ENCODE measurements at regions not wholly inside any gene's neighbourhood (a gene's known extent, or its start where the extent isn't known, plus 50 kb on each side); places are given as distances from the start of the nearest gene placed in this dataset.
"Not testable (repeated sequence)": the region's sequence is repeated elsewhere in the genome, so short reads cannot be mapped to it uniquely, and the experiment has no call there.

DNA sequence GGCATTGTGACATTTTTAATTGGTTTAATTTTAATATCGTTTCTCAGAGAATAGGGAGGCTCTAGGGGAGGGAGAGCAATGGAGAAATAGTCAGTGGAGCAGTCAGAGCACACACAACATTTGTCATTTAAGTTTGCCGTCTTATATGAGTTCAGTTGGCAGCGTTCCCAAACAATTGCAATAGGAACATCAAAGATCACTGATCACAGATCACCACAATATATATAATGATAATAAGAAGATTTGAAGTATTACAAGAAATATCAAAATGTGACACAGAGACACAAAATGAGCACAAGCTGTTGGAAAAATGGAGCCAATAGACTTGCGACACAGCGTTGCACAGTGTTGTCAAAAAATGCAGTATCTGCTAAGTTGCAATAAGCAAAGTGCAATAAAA lies 303.7 kb downstream of the CDH19 start:
- H3K4me1 ChIP-seq (ENCODE audit: control insufficient read depth, insufficient read depth, low read length): no peaks in the 10 kb centered on the region
- no peaks in the 10 kb centered on the region for H3K27me3 ChIP-seq (ENCODE audit: control insufficient read depth, insufficient read depth, low read length)
- no peak overlapping the region for H3K9ac ChIP-seq (ENCODE audit: low read depth, low read length)

DNA sequence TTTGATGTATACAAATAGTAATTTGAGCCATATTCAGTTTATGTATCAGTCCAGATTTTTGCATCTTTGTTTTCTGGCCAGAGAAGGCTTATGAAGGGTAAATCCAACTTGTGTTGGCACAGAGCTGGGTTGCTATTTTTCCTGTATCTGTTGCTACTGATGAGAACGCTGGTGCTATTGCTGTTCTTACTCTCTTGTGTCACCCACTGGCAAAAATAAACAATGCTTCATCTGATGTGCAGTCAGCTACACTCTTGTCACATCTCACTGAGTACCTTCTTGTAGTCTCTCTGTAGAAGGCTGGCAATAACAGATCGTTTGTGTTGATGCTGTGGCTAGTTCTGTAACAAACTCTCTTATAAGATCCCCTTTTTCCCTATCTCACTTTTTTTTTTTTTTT lies 323.4 kb downstream of the CDH19 start:
- Histone ChIP-seq H3K4me1 (ENCODE audit: control insufficient read depth, insufficient read depth, low read length) (no peaks in the 10 kb centered on the region), H3K4me3 (ENCODE audit: low read depth, low read length) (no peak overlapping the region), H3K27me3 (ENCODE audit: control insufficient read depth, insufficient read depth, low read length) (no peaks in the 10 kb centered on the region)

More for the DNA sequence above, 303.7 kb downstream of the CDH19 start:
- Histone ChIP-seq H3K4me3 (ENCODE audit: low read depth, low read length) (no peak overlapping the region), H3K9me3 (ENCODE audit: control insufficient read depth, insufficient read depth, low read length) (no peaks in the 10 kb centered on the region), H3K27ac (ENCODE audit: low read depth, low read length) (no peak overlapping the region), H3K36me3 (ENCODE audit: control insufficient read depth, insufficient read depth, low read length) (no peaks in the 10 kb centered on the region)

DNA sequence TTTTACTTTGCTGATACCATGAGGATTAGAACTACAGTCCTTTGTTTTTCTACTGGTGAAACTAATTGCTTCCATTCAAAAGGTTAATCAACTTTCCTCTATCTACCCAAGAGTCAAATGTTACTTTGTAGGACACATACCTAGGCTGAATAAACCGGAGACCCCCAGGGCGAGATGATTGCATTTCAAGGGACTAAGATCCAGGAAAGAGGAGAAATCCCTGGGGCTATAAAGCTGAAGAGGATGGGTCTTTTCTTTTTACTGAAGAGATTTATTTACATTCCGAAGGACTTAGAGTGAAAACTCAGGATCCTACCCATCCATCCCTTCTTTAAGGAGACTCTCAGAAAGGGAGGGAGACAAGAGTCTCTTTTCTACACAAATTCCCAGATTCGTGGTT lies 331.9 kb downstream of the CDH19 start:
- Histone ChIP-seq H3K4me1 (ENCODE audit: control insufficient read depth, insufficient read depth, low read length) (peaks cover 27% of the 10 kb centered on the region), H3K9ac (ENCODE audit: low read depth, low read length) (no peak overlapping the region), H3K9me3 (ENCODE audit: control insufficient read depth, insufficient read depth, low read length) (peaks cover 44% of the 10 kb centered on the region), H3K27ac (ENCODE audit: low read depth, low read length) (peak overlapping the region; percentile 91), H3K27me3 (ENCODE audit: control insufficient read depth, insufficient read depth, low read length) (no peaks in the 10 kb centered on the region), H3K36me3 (ENCODE audit: control insufficient read depth, insufficient read depth, low read length) (no peaks in the 10 kb centered on the region), H3K4me3 (ENCODE audit: low read depth, low read length) (peak overlapping the region; percentile 45)

More for the DNA sequence above, 323.4 kb downstream of the CDH19 start:
- H3K36me3 ChIP-seq (ENCODE audit: control insufficient read depth, insufficient read depth, low read length): no peaks in the 10 kb centered on the region
- H3K27ac ChIP-seq (ENCODE audit: low read depth, low read length): no peak overlapping the region
- H3K9ac ChIP-seq (ENCODE audit: low read depth, low read length): no peak overlapping the region
- peaks cover 8% of the 10 kb centered on the region for H3K9me3 ChIP-seq (ENCODE audit: control insufficient read depth, insufficient read depth, low read length)

DNA sequence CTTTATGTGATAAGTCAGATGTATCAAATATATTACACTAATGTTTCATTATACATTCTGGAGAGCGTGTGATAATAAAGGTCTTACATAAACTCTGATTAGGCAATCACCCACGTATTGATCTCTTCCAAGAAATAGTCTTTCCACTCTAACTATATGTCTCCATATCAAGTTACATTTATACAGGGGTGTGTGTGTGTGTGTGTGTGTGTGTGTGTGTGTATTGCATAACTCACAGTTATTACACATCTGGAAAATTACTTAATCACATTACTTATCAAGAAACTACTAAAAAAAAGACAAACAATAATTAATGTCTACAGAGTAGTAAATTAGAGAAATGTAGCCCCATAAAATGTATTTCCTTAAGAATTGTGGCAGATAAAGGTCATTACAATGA lies 339.8 kb downstream of the CDH19 start:
- Histone ChIP-seq H3K4me1 (ENCODE audit: control insufficient read depth, insufficient read depth, low read length) (no peaks in the 10 kb centered on the region), H3K27me3 (ENCODE audit: control insufficient read depth, insufficient read depth, low read length) (no peaks in the 10 kb centered on the region), H3K36me3 (ENCODE audit: control insufficient read depth, insufficient read depth, low read length) (no peaks in the 10 kb centered on the region), H3K4me3 (ENCODE audit: low read depth, low read length) (no peak overlapping the region), H3K9me3 (ENCODE audit: control insufficient read depth, insufficient read depth, low read length) (peaks cover 14% of the 10 kb centered on the region), H3K9ac (ENCODE audit: low read depth, low read length) (no peak overlapping the region), H3K27ac (ENCODE audit: low read depth, low read length) (no peak overlapping the region)

DNA sequence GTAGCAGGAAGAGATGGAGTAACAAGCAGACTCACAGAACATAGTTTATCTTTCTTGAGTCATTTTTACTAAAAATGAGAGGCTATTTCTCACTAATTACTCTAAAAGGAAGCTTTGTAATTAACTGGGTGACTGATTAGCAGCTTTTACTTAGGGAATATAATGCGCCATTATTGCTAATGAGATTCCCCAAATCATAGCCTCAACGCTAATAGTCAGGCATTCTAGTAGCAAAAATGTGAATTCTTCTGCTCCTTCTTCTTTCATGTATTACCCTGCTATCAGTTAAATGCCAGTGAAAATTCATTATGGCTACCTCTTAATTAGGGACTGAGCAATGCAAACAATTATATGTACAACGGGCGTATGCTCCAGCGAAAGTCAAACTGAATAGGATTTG lies 349.8 kb downstream of the CDH19 start:
- H3K4me3 ChIP-seq (ENCODE audit: low read depth, low read length): no peak overlapping the region
- no peak overlapping the region for H3K27ac ChIP-seq (ENCODE audit: low read depth, low read length)
- H3K4me1 ChIP-seq (ENCODE audit: control insufficient read depth, insufficient read depth, low read length): no peaks in the 10 kb centered on the region
- H3K36me3 ChIP-seq (ENCODE audit: control insufficient read depth, insufficient read depth, low read length): no peaks in the 10 kb centered on the region
- no peak overlapping the region for H3K9ac ChIP-seq (ENCODE audit: low read depth, low read length)
- H3K27me3 ChIP-seq (ENCODE audit: control insufficient read depth, insufficient read depth, low read length): no peaks in the 10 kb centered on the region
- no peaks in the 10 kb centered on the region for H3K9me3 ChIP-seq (ENCODE audit: control insufficient read depth, insufficient read depth, low read length)

DNA sequence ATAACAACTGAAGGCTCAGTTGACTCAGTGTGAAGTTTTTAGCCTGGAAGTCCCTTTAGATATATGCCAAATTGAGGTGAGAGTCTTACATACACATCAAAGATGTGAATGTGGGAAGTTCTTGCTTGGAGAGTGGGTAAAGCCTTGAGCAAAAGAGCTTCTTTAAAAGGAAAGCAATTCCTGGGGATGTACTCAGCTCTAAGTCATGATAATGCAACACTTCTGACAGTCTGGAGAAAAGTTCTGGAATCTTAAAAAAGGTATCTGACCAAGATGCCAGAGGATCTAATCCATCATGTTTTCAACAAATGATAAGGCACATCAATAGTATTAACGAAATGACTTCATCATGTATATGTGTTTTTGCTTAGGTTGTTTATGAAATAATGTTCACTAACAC lies 351.2 kb downstream of the CDH19 start:
- Histone ChIP-seq H3K27ac (ENCODE audit: low read depth, low read length) (no peak overlapping the region), H3K9ac (ENCODE audit: low read depth, low read length) (no peak overlapping the region), H3K36me3 (ENCODE audit: control insufficient read depth, insufficient read depth, low read length) (no peaks in the 10 kb centered on the region), H3K9me3 (ENCODE audit: control insufficient read depth, insufficient read depth, low read length) (no peaks in the 10 kb centered on the region), H3K4me1 (ENCODE audit: control insufficient read depth, insufficient read depth, low read length) (no peaks in the 10 kb centered on the region), H3K27me3 (ENCODE audit: control insufficient read depth, insufficient read depth, low read length) (no peaks in the 10 kb centered on the region), H3K4me3 (ENCODE audit: low read depth, low read length) (no peak overlapping the region)

DNA sequence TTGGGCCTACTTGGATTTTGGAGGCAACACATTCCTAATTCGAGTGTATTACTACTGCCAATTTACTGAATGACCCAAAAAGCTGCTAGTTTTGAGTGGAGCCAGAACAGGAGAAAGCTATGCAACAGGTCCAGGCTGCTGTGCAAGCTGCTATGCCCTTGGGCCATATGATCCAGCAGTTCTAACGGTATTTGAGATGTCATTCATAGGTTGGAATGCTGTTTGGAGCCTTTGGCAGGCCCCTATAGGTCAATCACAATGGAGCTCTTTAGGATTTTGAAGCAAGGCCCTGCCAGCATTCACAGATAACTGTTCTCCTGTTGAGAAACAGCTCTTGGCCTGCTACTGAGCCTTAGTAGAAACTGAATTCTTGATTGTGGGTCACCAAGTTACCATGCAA lies 368.7 kb downstream of the CDH19 start:
- Histone ChIP-seq H3K27me3 (ENCODE audit: control insufficient read depth, insufficient read depth, low read length) (no peaks in the 10 kb centered on the region), H3K36me3 (ENCODE audit: control insufficient read depth, insufficient read depth, low read length) (no peaks in the 10 kb centered on the region), H3K9me3 (ENCODE audit: control insufficient read depth, insufficient read depth, low read length) (no peaks in the 10 kb centered on the region), H3K27ac (ENCODE audit: low read depth, low read length) (no peak overlapping the region), H3K4me1 (ENCODE audit: control insufficient read depth, insufficient read depth, low read length) (no peaks in the 10 kb centered on the region), H3K9ac (ENCODE audit: low read depth, low read length) (no peak overlapping the region), H3K4me3 (ENCODE audit: low read depth, low read length) (no peak overlapping the region)

DNA sequence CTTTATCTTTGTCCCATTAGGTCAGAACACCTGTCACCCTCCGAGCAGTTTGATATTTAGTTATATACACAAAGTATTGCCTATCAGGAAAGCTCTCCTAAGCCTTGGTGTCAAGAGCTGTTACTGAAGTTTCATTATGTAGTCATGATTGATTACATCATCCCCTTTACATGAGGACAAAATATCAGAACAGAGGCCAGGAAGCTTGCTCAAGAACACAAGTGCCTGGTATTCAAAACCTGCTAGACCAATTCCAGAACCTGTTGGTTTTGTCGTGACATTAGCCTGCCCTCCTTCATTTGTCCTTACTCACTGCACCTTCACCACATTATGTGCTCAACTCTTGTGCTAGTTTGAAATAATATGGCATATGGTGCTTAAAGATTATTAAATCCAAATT lies 377.1 kb downstream of the CDH19 start:
- Histone ChIP-seq H3K9ac (ENCODE audit: low read depth, low read length) (no peak overlapping the region), H3K27ac (ENCODE audit: low read depth, low read length) (no peak overlapping the region), H3K4me1 (ENCODE audit: control insufficient read depth, insufficient read depth, low read length) (no peaks in the 10 kb centered on the region), H3K36me3 (ENCODE audit: control insufficient read depth, insufficient read depth, low read length) (no peaks in the 10 kb centered on the region), H3K9me3 (ENCODE audit: control insufficient read depth, insufficient read depth, low read length) (no peaks in the 10 kb centered on the region), H3K4me3 (ENCODE audit: low read depth, low read length) (no peak overlapping the region), H3K27me3 (ENCODE audit: control insufficient read depth, insufficient read depth, low read length) (no peaks in the 10 kb centered on the region)

DNA sequence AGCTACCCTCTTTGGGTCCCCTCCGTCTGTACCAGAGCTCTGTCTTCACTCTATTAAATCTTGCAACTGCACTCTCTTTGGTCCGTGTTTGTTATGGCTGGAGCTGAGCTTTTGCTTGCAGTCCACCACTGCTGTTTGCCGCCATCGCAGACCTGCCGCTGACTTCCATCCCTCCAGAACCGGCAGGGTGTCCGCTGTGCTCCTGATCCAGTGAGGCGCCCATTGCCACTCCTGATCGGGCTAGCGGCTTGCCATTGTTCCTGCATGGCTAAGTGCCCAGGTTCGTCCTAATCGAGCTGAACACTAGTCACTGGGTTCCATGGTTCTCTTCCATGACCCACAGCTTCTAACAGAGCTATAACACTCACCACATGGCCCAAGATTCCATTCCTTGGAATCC lies 380.6 kb downstream of the CDH19 start:
- not testable (repeated sequence) for H3K27ac ChIP-seq (ENCODE audit: low read depth, low read length); H3K4me1 ChIP-seq (ENCODE audit: control insufficient read depth, insufficient read depth, low read length); H3K4me3 ChIP-seq (ENCODE audit: low read depth, low read length); H3K36me3 ChIP-seq (ENCODE audit: control insufficient read depth, insufficient read depth, low read length); H3K9me3 ChIP-seq (ENCODE audit: control insufficient read depth, insufficient read depth, low read length); H3K9ac ChIP-seq (ENCODE audit: low read depth, low read length); H3K27me3 ChIP-seq (ENCODE audit: control insufficient read depth, insufficient read depth, low read length)

DNA sequence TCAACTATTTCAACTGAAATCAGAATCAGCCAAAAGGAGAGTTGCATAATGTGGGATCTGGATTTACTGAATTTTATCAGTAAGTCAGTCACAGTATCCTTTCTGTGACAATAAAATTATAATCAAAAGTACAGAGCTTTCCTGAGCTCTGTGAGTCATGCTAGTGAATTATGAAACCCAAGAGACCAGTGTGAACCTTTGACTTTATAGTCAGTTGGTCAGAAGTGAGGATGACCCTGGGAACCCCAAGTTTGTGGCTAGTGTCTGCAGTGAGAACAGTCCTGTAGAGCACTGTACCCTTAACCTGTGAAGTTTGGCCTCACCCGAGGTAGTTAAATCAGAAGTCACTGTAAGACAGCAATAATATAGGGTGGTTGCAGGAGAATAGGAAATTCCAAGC lies 381.7 kb downstream of the CDH19 start:
- H3K36me3 ChIP-seq (ENCODE audit: control insufficient read depth, insufficient read depth, low read length): no peaks in the 10 kb centered on the region
- no peak overlapping the region for H3K9ac ChIP-seq (ENCODE audit: low read depth, low read length)
- H3K27ac ChIP-seq (ENCODE audit: low read depth, low read length): no peak overlapping the region
- H3K4me3 ChIP-seq (ENCODE audit: low read depth, low read length): no peak overlapping the region
- no peaks in the 10 kb centered on the region for H3K27me3 ChIP-seq (ENCODE audit: control insufficient read depth, insufficient read depth, low read length)
- no peaks in the 10 kb centered on the region for H3K9me3 ChIP-seq (ENCODE audit: control insufficient read depth, insufficient read depth, low read length)
- no peaks in the 10 kb centered on the region for H3K4me1 ChIP-seq (ENCODE audit: control insufficient read depth, insufficient read depth, low read length)

DNA sequence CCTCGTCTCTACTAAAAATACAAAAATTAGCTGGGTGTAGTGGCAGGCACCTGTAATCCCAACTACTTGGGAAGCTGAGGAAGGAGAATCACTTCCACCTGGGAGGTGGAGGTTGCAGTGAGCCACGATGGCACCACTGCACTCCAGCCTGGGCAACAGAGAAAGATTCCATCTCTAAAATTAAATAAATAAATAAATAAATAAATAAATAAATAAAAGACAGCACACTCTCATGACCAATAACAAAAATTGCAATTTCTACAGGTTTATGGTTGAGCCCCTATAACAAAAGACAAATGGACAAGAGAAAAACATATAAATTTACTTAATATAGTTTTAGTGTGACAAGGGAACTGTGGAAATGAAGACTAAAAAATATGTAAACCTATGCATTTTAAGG lies 384.1 kb downstream of the CDH19 start:
- Histone ChIP-seq H3K9me3 (ENCODE audit: control insufficient read depth, insufficient read depth, low read length) (no peaks in the 10 kb centered on the region), H3K27ac (ENCODE audit: low read depth, low read length) (no peak overlapping the region), H3K9ac (ENCODE audit: low read depth, low read length) (no peak overlapping the region), H3K36me3 (ENCODE audit: control insufficient read depth, insufficient read depth, low read length) (no peaks in the 10 kb centered on the region), H3K27me3 (ENCODE audit: control insufficient read depth, insufficient read depth, low read length) (no peaks in the 10 kb centered on the region), H3K4me3 (ENCODE audit: low read depth, low read length) (no peak overlapping the region), H3K4me1 (ENCODE audit: control insufficient read depth, insufficient read depth, low read length) (no peaks in the 10 kb centered on the region)

DNA sequence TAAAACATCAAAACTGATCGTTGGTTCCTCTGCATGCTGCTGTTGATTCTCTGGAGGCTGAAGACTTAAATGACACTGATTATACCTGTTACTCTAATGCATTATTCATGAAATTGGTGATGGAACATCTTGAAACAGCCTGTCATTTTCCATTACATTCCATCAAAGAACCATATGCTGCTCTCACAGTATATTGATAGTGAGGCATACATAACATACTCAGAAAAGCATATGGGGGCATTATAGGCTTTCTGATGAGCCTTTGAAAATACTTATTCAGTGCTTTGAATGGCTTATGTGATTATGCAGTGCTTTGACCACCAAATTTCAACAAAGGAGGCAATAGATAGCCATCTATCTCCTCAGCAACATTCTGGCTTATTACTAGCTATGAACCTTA lies 392.1 kb downstream of the CDH19 start:
- no peak overlapping the region for H3K27ac ChIP-seq (ENCODE audit: low read depth, low read length)
- no peaks in the 10 kb centered on the region for H3K27me3 ChIP-seq (ENCODE audit: control insufficient read depth, insufficient read depth, low read length)
- H3K36me3 ChIP-seq (ENCODE audit: control insufficient read depth, insufficient read depth, low read length): no peaks in the 10 kb centered on the region
- no peak overlapping the region for H3K4me3 ChIP-seq (ENCODE audit: low read depth, low read length)
- H3K9me3 ChIP-seq (ENCODE audit: control insufficient read depth, insufficient read depth, low read length): no peaks in the 10 kb centered on the region
- no peaks in the 10 kb centered on the region for H3K4me1 ChIP-seq (ENCODE audit: control insufficient read depth, insufficient read depth, low read length)
- no peak overlapping the region for H3K9ac ChIP-seq (ENCODE audit: low read depth, low read length)
